ENCODE measurements at regions not wholly inside any gene's neighbourhood (a gene's known extent, or its start where the extent isn't known, plus 50 kb on each side); places are given as distances from the start of the nearest gene placed in this dataset.

- TF ChIP-seq POLR2A (IDR thresholded peaks at IDR 0.05) (no peak), CTCF (IDR thresholded peaks at IDR 0.05) (no peak)
- H3K27ac ChIP-seq = no peak overlapping the region
- H3K9me3 ChIP-seq = no peaks in the 10 kb centered on the region
- H3K27me3 ChIP-seq = no peaks in the 10 kb centered on the region
- no peak overlapping the region for H3K4me3 ChIP-seq
- intact Hi-C loops (cut with DNase I) = no loop called here
- DNase-seq = no peak
- no peaks in the 10 kb centered on the region for H3K36me3 ChIP-seq
- ATAC-seq = no peak
- no peaks in the 10 kb centered on the region for H3K4me1 ChIP-seq
- WGBS (ENCODE audit: insufficient coverage, low coverage, low lambda C conversion rate, missing lambda C conversion rate) = 78% methylated on average over 2 of the region's 2 CpGs
Measured at GRCh38 chr21:32122082-32122481, 156.8 kb downstream of the MIS18A start.

GRCh38 chr21:32120230-32120629, 158.6 kb downstream of the MIS18A start:
- ATAC-seq (no peak), DNase-seq (no peak)
- Histone ChIP-seq H3K27me3 (no peaks in the 10 kb centered on the region), H3K4me3 (no peak overlapping the region), H3K4me1 (no peaks in the 10 kb centered on the region), H3K9me3 (no peaks in the 10 kb centered on the region), H3K27ac (no peak overlapping the region), H3K36me3 (no peaks in the 10 kb centered on the region)
- no peak for TF ChIP-seq CTCF (IDR thresholded peaks at IDR 0.05)
- no peak for TF ChIP-seq POLR2A (IDR thresholded peaks at IDR 0.05)
- intact Hi-C loops (cut with DNase I) = no loop called here
- WGBS (ENCODE audit: insufficient coverage, low coverage, low lambda C conversion rate, missing lambda C conversion rate) = 81% methylated on average over 3 of the region's 3 CpGs

- no peak for DNase-seq
- no peaks in the 10 kb centered on the region for H3K9me3 ChIP-seq
- H3K27ac ChIP-seq = no peak overlapping the region
- no peak overlapping the region for H3K4me3 ChIP-seq
- no peaks in the 10 kb centered on the region for H3K4me1 ChIP-seq
- intact Hi-C loops (cut with DNase I) = no loop called here
- ATAC-seq = no peak
- no peaks in the 10 kb centered on the region for H3K27me3 ChIP-seq
- 73% methylated on average over 1 of the region's 1 CpG for WGBS (ENCODE audit: insufficient coverage, low coverage, low lambda C conversion rate, missing lambda C conversion rate)
- TF ChIP-seq POLR2A (IDR thresholded peaks at IDR 0.05) (no peak), CTCF (IDR thresholded peaks at IDR 0.05) (no peak)
- no peaks in the 10 kb centered on the region for H3K36me3 ChIP-seq
Measured at GRCh38 chr21:32119811-32120210, 159.0 kb downstream of the MIS18A start.

- no peaks in the 10 kb centered on the region for H3K36me3 ChIP-seq
- no peak overlapping the region for H3K27ac ChIP-seq
- DNase-seq = no peak
- no peaks in the 10 kb centered on the region for H3K9me3 ChIP-seq
- ATAC-seq = no peak
- 32% methylated on average over 4 of the region's 4 CpGs for WGBS (ENCODE audit: insufficient coverage, low coverage, low lambda C conversion rate, missing lambda C conversion rate)
- H3K27me3 ChIP-seq = no peaks in the 10 kb centered on the region
- intact Hi-C loops (cut with DNase I) = no loop called here
- TF ChIP-seq CTCF (IDR thresholded peaks at IDR 0.05) (no peak), POLR2A (IDR thresholded peaks at IDR 0.05) (no peak)
- H3K4me3 ChIP-seq = no peak overlapping the region
- H3K4me1 ChIP-seq = no peaks in the 10 kb centered on the region
Measured at GRCh38 chr21:32119389-32119788, 159.5 kb downstream of the MIS18A start.

- intact Hi-C loops (cut with DNase I) = no loop called here
- 58% methylated on average over 9 of the region's 11 CpGs for WGBS (ENCODE audit: insufficient coverage, low coverage, low lambda C conversion rate, missing lambda C conversion rate)
- DNase-seq = no peak
- H3K4me3 ChIP-seq = no peak overlapping the region
- no peak overlapping the region for H3K27ac ChIP-seq
- TF ChIP-seq CTCF (IDR thresholded peaks at IDR 0.05) (no peak), POLR2A (IDR thresholded peaks at IDR 0.05) (no peak)
- H3K9me3 ChIP-seq = no peaks in the 10 kb centered on the region
- no peak for ATAC-seq
- H3K4me1 ChIP-seq = no peaks in the 10 kb centered on the region
- no peaks in the 10 kb centered on the region for H3K36me3 ChIP-seq
- H3K27me3 ChIP-seq = no peaks in the 10 kb centered on the region
Measured at GRCh38 chr21:32114419-32115035, 164.3 kb downstream of the MIS18A start.
